ENCODE measurements at regions not wholly inside any gene's neighbourhood (a gene's known extent, or its start where the extent isn't known, plus 50 kb on each side); places are given as distances from the start of the nearest gene placed in this dataset.
"Not testable (repeated sequence)": the region's sequence is repeated elsewhere in the genome, so short reads cannot be mapped to it uniquely, and the experiment has no call there.

DNA sequence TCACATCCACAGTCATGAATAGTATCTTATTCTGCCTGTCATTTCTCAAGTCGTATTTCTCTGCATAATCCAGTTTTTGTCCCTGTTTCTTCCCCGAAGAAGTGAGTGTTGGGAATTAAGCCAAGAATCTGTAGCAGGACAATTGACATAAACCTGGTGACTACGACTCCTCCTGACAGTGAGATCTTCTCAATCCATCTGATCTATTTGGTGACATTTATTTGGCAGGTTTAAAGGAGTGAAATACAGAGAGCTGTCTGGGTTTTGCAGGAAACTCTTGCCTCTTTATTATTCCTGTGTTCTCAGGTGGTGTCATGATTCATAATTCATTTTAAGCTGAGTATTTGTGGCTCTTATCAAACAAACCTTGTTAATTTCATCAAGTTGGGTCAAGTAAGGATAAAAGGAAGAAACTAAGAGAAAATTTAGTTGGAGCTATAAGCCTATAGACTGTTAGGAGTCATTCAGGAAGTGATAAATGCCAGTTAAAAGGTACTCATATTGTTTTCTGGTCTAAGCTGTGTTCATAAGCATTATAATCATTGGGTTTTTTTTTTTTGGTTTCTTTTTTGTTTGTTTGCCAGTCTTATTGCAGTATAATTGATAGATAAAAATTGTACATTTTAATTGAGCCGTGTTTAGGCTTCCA is 95.9 kb upstream of the PCSK1 start:
- no peak for DNase-seq

DNA sequence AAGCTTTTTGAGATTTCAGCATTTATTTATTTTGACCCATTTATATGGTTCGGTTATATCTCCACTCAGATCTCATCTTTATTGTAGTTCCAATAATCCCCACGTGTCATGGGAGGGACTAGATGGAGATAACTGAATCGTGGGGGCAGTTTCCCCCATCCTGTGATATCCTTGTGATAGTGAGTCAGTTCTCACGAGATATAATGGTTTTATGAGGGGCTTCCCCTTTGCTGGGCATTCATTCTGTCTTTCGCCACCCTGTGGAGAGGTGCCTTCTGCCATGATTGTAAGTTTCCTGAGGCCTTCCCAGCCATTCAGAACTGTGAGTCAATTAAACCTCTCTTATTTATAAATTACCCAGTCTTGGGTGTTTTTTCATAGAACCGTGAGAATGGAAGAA is 96.5 kb upstream of the PCSK1 start:
- no peak for DNase-seq

DNA sequence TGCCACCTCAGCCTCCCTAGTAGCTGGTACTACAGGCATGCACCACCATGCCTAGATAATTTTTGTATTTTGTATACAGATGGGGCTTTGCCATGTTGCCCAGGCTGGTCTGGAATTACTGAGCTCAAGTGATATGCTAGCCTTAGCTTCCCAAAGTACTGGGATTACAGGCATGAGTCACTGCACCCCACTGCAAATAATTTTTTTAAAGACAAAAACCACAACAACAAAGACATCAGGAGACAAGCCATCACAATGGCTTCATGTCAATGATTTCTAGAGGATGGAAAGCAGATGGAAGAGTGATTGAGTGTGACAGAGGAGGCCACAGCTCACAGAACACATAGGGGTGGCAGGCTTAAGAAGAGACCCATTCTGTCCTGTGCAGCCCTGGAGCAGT is 97.9 kb upstream of the PCSK1 start:
- DNase-seq, result no peak

DNA sequence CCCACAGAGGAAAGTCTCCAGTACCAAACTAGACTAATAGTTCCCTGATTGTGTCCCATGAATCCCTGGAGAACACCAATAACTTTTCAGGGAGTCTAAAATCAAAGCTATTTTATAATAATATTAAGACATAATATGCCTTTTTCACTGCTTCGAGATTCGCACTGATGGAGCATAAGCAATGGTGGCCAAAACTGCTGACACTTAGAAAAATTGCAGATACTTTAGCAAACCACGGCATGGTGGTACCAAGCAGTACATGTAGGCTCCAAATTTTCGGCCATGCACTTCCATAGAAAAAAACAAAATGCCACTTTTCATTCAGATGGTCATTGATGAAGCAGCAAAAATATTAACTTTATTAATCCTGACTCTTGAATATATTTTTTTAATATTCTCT is 100.3 kb upstream of the PCSK1 start:
- DNase-seq, result no peak

DNA sequence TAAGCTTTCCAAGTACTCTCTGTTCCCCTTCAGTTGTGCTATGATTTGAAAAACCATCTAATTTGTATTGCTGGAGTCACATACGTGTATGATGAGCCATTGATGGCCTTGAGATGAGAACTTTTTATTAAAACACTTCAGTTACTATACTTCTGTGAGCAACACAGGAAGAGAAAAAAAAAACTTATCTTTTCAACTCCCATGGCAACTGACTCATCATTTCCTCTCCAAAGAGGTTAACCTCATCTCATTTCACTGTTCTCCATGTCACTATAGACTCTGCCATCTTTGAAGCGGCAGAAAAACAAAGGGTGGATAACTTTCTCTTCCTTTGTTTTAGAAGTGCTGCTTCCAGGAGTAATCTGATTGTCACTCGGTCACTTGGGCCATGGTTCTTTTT is 104.3 kb upstream of the PCSK1 start:
- no peak for DNase-seq

DNA sequence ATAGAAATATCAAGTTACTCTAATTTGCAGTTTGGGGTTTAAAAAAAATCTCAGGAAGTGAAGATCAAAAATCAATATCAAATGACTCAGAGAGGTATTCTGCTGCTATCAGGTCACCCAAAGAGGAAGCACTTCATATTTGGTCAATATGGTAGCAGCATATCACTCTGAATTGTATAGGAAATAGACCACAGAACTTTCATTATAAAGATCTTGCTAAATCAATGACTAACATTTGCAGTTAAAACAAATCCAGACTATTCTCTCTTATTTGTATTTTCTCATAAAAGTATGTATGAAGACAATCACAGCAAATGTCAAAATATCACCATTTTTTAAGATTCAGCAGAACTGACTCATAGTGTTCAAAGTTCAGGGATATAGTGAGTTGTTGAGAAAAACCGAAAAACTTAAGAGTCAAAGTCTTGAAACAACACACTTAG is 105.8 kb upstream of the PCSK1 start:
- no peak for DNase-seq

DNA sequence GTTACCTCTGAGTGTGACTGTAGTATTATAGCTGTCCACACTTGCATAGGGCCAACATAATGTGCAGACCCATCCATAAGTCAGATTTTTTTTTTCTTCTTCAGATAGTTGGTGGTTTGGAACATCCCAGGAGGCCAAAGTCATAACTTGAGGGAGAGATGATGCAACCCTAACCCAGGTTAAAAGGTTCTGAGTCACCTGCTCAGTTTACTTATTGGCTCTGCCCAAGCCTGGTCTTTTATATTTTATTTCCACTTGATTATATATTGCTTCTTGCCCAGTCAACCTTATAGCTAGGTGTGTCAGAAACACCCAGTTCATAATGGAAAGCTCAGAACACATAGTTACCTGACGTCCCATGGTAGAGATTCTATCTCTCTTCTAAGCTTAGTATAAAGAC is 113.1 kb upstream of the PCSK1 start:
- DNase-seq, result no peak

DNA sequence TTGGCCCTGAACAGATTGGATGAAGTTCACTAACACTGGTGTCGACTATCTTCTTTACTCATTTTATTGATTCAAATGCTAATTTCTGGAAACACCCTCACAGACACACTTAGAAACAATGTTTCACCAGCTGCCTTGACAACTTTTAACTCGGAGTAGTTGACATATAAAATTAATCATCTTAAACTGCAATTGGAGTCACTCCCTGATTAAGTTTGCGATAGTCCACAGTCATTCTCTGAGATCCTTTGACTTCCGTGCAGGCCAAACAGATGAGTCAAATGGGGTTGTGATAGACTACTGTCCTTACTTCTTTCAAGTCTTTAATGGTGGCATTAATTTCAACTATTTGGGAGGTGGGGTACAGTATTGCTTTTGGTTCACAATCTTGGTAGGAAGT is 114.4 kb upstream of the PCSK1 start:
- DNase-seq, result no peak

DNA sequence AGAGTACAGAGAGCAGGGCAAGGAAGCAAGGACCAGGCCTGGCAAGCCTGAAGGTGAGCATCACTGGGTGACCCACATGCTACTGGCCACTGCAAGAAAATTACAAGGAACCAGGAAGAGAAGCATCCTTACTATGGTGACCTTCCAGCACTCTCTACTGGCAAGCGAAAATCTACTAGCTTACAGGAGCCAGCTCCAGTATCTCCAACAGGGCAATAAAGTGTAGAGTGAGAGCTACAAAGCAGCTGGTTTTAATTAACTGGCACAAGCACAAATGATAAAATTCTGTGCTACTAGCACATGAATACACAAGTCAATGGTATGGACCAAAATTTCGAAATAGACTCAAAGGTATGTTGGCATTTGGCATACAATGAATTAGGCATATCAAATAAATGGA is 113.3 kb upstream of the CAST start:
- no peak for DNase-seq

DNA sequence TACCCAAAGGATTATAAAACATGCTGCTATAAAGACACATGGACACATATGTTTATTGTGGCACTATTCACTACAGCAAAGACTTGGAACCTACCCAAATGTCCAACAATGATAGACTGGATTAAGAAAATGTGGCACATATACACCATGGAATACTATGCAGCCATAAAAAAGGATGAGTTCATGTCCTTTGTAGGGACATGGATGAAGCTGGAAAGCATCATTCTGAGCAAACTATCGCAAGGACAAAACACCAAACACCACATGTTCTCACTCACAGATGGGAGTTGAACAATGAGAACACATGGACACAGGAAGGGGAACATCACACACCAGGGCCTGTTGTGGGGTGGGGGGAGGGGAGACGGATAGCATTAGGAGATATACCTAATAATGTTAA is 101.3 kb upstream of the CAST start:
- DNase-seq, result not testable (repeated sequence)

DNA sequence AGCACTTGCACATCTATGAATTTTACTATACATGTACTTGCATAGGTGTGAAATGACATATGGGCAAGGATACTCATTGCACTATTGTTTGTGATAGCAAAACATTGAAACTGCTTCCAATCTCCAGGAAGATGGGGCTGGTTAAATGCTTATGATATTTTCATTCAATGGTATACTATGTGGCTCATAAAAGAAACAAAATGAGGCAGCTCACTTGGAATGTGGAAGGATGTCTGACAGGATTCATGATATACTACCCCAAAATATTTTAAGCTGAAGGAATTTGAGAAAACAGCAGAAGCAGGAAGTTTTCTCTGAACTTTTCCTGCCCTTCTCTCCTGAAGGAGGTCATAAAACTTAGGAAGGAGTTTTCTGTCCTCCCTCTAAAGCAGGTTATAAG is 99.6 kb upstream of the CAST start:
- no peak for DNase-seq

DNA sequence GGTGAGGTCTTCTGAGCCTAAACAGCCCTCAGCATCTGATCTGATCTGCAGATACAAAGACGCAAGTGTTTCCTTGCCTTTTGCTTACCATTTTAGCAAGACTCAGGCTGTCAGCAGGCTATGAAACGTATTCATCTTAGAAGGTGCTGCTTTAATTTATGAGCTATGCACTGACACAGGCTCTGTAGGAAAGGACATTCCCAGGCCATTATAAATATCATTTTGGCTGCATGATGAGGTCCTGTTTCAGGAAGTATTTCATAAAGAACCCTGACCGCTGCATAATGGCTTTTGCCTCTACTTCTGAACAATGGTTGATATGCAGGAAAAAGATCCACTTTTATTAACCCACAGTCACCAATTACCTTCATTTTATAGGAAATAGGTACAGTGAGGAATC is 98.4 kb upstream of the CAST start:
- DNase-seq, result no peak

DNA sequence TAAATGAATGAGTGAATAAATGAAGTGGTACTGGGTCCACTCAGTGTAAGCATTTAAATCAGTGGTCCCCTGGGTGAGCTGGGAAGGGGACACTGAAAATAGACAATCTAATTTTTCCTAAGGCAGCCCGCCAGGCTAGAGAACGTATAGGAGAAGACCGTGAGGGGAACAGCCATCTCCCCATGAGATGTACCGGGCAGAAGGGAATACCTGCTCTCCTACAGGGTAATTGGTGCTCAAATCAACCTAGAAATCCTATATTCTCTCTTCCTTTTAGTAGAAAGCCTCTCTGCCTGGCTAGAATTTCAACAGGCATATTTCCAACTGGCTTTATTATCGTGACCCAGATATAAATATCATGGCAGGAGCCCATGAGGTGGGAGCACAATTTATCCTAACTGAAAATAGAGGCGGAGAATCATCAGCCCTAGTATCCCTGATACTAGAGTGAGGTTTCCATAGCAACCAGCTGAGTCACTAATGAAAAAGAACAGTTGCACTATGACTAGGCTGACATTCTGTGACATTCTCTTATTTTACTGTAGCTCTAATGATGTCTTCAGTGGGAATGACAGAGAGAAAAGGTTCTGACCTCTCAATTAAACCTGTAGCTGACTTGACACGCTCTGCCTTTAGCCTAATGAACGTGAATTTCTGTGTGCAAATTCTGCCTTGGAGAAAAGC is 96.5 kb upstream of the CAST start:
- DNase-seq, result no peak

DNA sequence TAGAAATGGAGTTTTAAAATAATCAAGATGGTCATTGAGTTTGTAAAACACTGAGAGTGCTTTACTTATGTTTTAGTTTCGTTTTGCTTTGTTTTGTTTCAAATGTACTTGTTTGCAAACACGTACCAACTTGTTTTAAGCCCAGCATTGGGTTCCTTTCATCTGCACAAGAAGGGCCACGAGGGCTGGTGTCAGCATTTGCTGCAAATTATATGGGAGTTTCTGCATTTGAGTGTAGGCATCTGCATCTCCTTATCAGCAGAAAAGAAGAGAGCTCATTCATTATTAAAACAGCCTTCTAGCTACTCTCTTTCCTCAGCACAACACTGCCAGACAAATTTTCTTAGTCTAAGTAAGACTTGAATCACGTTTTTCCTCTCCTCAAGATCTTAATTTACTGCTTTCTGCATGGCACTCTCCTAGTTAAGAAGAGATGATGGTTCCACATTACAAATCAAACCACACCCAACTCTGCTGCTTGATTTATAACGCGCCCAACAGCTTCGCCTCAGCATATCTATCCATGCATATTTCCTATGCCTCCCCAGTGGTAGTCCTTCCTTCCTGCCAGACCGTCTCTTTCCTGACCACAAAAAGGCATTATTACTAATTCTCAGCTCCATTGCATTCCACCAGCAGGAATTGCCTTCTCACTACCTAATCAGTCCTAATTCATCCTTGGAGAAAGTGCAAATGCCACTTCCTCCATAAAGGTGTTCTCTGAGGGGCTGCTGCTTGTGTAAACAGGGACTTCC is 95.2 kb upstream of the CAST start:
- no peak for DNase-seq

DNA sequence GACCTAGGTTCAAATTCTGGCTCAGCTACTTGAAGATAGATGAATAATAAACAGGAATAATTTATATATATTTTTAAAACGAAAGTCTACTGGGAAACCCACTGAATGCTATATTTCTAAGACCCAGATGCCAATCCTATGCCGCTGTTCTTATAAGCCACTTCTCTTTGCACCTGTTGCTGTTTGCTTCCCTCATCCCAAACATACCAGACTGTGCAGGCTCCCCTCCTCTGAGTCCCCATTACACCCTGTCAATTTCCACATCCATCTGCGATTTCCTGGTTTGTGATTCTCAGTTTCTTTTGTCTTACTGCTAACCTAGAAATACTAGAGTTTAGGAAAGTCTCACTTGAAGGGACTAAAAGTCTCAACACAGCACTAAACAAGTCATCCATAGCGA is 92.8 kb upstream of the CAST start:
- DNase-seq, result no peak

DNA sequence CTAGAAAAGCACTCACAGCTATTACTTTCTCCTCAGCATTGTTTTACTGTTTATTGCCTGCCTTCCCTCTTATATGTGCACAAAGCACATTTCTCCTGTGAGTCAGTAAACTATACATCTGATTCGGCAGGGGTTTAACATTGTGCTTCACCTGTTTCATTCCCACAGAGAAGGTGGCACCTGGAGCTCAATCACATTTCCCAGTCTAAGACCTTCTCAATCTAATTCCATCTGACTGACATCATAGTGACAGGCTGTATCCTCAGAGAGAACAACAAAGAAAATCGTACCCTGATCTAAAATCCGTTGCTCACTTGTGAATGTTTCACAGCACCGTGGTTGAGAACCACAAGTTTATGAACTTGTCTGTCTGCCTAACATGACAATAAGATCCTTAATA is 92.4 kb upstream of the CAST start:
- DNase-seq, result no peak

DNA sequence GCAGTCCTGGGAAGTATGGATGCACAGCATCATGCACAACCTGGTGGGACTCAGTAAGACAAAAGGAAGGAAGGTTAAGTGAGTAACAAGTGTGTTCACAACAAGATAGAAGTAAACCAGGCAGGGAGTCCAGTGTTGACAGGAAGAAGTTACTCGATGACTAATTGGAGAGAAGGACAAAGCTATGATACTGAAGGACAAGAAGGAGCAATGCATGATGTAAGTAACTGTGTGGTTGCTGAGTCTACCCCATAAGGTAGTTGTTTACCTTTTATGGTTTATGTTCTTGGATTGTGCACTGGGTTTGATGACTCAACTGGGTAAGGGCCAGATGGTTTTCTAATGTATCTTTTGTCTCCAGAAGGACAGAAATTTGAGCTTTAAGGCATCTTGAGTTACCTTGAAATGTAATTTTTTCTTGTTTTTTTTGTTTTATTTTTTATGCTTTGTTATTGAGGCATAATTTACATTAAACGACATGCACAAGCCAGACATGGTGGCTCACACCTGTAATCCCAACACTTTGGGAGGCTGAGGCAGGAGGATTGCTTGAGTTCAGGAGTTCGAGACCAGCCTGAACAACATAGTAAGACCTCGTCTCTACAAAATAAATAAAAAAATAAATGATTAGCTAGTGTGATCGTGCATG is 89.2 kb upstream of the CAST start:
- DNase-seq, result no peak

DNA sequence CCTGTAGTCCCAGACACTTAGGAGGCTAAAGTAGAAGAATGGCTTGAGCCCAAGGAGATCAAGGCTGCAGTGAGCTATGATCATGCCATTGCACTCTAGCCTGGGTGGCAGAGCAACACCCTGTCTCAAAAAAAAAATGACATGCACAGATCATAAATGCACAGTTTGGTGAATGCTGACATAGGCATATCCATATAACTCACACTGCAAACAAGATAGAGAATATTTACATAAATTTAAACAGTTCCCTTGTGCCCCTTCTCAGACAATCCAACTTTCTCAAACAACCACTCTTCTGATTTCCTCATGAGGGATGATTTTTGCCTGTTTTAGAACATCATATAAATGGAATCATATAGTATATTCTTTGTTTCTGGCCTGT is 88.7 kb upstream of the CAST start:
- DNase-seq, result no peak

DNA sequence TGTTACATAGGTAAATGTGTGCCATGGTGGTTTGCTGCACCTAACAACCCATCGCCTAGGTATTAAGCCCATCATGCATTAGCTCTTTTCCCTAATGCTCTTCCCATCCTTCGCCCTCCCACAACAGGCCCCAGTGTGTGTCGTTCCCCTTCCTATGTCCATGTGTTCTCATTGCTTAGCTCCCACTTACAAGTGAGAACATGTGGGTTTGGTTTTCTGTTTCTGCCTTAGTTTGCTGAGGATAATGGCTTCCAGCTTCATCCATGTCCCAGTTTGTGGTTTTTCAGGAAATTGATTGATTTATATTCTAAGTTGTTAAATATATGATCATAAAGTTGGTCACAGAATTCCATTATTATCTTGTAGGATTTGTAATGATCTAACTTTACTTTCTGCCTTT is 85.3 kb upstream of the CAST start:
- no peak for DNase-seq

DNA sequence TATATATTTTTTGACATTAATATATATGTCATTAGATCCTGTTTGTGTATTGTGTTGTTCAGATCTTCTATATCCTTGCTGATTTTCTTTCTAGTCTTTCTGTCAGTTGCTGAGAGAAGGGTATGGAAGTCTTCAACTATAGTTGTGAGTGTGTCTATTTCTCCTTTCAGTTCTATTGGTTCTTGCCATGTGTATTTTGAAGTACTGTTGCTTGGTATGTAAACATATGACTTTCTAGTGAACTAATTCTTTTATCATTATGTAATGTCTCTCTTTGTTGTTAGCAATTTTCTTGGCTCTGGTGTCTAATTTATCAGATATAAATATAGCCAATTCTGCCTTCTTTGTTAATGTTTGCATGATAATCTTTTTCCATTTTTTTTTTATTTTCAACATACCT is 84.3 kb upstream of the CAST start:
- DNase-seq, result no peak

DNA sequence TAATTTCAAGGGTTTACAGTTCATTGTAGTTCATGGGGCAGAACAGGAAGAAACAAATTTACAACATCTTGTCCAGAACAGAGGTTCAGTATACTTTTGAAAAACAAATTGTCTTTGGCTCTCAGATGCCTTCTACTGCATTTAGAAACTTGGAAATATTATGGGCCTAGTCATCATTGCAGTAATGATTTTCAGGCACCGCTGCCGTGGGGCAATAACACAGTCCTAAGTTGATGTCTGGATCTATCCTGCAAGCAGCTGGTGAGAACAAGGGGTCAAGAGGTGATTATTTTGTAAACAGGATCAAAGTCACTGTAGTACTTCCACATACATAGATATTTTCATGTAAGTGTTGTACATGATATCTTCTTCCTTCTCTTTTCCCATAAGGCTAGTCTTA is 82.5 kb upstream of the CAST start:
- no peak for DNase-seq

DNA sequence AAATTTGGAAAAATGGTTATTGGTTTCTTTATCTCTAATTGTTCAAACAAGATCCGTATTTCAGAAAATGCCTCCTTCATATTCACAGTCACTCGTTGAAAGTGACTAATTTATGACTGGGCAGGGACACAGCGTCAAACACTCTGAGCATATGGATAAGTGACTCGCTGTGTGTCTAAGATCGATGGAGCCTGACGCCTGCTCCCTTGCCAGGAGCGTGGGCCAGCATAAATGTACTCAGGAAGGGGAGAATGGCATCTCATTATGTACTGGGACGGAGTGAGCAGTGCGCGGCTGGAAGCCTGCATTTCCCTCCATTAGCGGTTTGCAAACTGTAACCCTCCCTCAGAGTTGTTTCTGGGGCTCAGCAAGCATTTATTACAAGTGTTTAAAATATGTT is 79.8 kb upstream of the CAST start:
- peak; percentile 61 for DNase-seq

DNA sequence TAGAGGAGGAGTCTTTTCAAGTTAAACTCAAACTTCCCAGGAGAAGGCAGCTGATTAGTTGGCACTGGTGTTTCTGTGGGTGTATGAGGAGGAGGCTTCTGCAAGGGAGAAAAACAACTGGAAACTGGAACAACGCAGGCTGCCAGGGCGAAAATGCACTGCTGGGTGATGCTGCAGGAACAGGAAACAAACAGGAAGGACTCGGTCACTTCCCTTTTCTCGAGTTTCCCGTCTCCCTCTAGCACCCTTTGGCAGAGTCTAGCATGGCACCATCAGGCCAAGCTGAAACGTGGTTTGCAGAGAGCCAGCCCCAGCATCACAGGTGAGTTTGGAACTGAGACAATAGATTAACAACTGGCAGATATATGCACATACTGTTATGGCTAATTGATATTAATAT is 77.5 kb upstream of the CAST start:
- DNase-seq, result peak; percentile 16
